ENCODE measurements at regions not wholly inside any gene's neighbourhood (a gene's known extent, or its start where the extent isn't known, plus 50 kb on each side); places are given as distances from the start of the nearest gene placed in this dataset.

DNA sequence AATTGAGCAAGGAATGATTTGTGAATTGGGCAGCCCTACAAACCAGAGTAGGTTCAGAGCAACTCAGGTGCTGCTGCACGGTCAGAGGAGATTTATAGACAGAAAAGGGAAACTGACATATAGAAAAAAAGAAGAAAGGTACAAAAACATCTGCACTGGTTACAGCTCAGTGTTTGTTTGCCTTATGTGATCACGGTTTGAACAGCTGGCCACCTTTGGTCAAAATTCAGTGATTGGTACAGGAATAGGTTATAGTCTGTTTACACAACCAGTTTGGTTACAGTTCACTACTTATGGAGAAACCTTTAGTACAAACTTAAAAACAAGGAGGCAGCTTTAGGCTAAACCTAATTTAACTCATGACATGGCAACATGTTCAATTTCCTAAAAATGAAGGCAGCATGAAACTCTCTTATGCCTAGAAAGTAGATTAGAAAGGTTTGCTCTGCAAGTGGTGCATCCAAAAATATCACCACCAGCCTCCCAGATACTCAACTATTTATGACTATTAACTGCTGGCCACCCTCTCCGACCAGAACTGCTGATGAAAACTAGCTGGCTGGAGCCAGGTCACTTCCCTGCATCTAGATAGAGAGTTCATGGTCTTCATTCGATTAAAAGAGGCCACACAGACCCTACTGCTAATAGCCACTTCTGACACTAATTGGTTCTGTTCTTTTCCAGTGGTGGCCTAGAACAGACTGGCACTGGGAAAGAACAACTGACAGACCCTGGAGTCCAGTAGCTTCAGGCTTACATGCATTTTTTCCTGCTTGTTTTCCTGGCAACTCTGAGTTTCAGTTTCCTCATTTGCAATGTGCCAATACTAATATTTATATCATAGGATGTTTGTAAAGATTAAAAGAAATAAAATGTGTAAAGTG, 548.0 kb downstream of the CCSER2 start:
- TF ChIP-seq, protein P1, sequence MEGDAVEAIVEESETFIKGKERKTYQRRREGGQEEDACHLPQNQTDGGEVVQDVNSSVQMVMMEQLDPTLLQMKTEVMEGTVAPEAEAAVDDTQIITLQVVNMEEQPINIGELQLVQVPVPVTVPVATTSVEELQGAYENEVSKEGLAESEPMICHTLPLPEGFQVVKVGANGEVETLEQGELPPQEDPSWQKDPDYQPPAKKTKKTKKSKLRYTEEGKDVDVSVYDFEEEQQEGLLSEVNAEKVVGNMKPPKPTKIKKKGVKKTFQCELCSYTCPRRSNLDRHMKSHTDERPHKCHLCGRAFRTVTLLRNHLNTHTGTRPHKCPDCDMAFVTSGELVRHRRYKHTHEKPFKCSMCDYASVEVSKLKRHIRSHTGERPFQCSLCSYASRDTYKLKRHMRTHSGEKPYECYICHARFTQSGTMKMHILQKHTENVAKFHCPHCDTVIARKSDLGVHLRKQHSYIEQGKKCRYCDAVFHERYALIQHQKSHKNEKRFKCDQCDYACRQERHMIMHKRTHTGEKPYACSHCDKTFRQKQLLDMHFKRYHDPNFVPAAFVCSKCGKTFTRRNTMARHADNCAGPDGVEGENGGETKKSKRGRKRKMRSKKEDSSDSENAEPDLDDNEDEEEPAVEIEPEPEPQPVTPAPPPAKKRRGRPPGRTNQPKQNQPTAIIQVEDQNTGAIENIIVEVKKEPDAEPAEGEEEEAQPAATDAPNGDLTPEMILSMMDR (IDR thresholded peaks at IDR 0.05), result no peak
- no peak for TF ChIP-seq POLR2A (IDR thresholded peaks at IDR 0.05)

All from lower leg skin (tissue), 3 donors.